ENCODE measurements at regions not wholly inside any gene's neighbourhood (a gene's known extent, or its start where the extent isn't known, plus 50 kb on each side); places are given as distances from the start of the nearest gene placed in this dataset.

GRCh38 chr2:103921161-103921560, 932.8 kb upstream of the POU3F3 start:
- intact Hi-C loops (cut with micrococcal nuclease), result no loop called here
- Mint-ChIP-seq H3K27me3 (no peaks in the 10 kb centered on the region), H3K27ac (no peak overlapping the region), H3K4me3 (no peak overlapping the region), H3K36me3 (ENCODE audit: low read depth) (no peaks in the 10 kb centered on the region), H3K4me1 (ENCODE audit: low read depth) (no peaks in the 10 kb centered on the region), H3K9me3 (peaks cover 26% of the 10 kb centered on the region)

GRCh38 chr2:103942199-103942598, 911.7 kb upstream of the POU3F3 start:
- no peaks in the 10 kb centered on the region for H3K27me3 Mint-ChIP-seq
- H3K27ac Mint-ChIP-seq, result no peak overlapping the region
- H3K36me3 Mint-ChIP-seq (ENCODE audit: low read depth), result no peaks in the 10 kb centered on the region
- no peaks in the 10 kb centered on the region for H3K9me3 Mint-ChIP-seq
- intact Hi-C loops (cut with micrococcal nuclease), result no loop called here
- no peak overlapping the region for H3K4me3 Mint-ChIP-seq
- H3K4me1 Mint-ChIP-seq (ENCODE audit: low read depth), result no peaks in the 10 kb centered on the region

DNA sequence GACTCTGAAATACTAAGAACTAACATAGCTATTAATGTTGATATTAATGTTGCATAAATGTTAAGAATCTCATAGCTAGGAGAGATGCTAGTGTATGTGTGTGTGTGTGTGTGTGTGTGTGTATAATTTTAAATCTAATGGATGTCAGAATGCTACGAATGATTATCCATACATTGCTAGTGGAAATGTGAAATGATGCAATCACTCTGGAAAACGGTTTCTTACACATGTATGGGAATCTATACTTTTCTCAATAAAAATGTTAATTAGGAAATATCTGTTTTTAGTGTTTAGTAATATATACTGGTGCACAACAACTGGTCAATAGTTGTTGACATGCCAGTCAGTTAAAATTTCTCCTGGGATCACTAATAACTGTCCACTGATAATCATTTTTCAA, 908.8 kb upstream of the POU3F3 start:
- H3K9me3 Mint-ChIP-seq, result no peaks in the 10 kb centered on the region
- H3K36me3 Mint-ChIP-seq (ENCODE audit: low read depth), result no peaks in the 10 kb centered on the region
- H3K27ac Mint-ChIP-seq, result no peak overlapping the region
- H3K4me1 Mint-ChIP-seq (ENCODE audit: low read depth), result no peaks in the 10 kb centered on the region
- no peaks in the 10 kb centered on the region for H3K27me3 Mint-ChIP-seq
- intact Hi-C loops (cut with micrococcal nuclease), result no loop called here
- no peak overlapping the region for H3K4me3 Mint-ChIP-seq

- no peaks in the 10 kb centered on the region for H3K27me3 Mint-ChIP-seq
- no peak overlapping the region for H3K27ac Mint-ChIP-seq
Measured at GRCh38 chr2:103959174-103960128, 894.5 kb upstream of the POU3F3 start.

DNA sequence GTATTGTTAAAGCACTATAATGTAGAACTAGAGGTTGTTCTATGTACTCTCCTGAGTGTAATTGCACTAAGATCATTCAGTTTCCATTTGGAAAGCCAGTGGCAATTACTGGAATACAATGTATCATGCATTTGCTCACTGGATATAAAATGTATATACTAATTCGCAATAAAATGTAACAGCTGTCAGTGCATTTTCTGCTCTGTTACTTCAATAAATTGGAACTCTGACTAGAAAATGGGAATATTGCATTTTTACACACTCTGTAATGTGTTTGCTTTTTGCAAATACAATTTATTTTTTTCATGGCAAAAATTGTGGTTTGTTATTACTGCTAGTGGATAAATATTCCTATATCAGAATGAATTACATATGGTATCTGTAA, 893.8 kb upstream of the POU3F3 start:
- H3K27me3 Mint-ChIP-seq, result no peaks in the 10 kb centered on the region
- no peak overlapping the region for H3K4me3 Mint-ChIP-seq
- no peak overlapping the region for H3K27ac Mint-ChIP-seq
- H3K4me1 Mint-ChIP-seq (ENCODE audit: low read depth), result no peaks in the 10 kb centered on the region
- H3K9me3 Mint-ChIP-seq, result no peaks in the 10 kb centered on the region
- intact Hi-C loops (cut with micrococcal nuclease), result no loop called here
- H3K36me3 Mint-ChIP-seq (ENCODE audit: low read depth), result no peaks in the 10 kb centered on the region

More at GRCh38 chr2:103959174-103960128, 894.5 kb upstream of the POU3F3 start:
- Mint-ChIP-seq H3K36me3 (ENCODE audit: low read depth) (no peaks in the 10 kb centered on the region), H3K9me3 (no peaks in the 10 kb centered on the region), H3K4me1 (ENCODE audit: low read depth) (no peaks in the 10 kb centered on the region), H3K4me3 (no peak overlapping the region)
- intact Hi-C loops (cut with micrococcal nuclease), result no loop called here

GRCh38 chr2:103960951-103961350, 893.0 kb upstream of the POU3F3 start:
- no peaks in the 10 kb centered on the region for H3K4me1 Mint-ChIP-seq (ENCODE audit: low read depth)
- no peaks in the 10 kb centered on the region for H3K27me3 Mint-ChIP-seq

DNA sequence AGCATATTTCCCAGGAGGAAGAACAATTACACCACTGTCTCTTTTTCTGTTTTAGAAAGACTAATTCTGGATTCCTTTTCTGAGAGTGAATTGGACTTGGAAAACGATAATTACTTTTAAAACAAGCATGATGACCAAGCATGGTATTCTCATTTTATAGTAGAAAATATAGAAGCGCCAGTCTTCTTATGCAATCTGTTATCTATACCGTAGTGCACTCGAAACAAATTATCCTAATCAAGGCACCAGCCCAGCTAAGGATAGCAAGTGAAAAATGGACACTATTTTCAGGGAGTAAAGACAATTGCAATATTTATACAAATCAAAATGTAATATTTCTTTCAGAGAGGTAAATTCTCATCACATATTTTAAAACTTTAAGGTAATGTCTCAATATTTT, 892.1 kb upstream of the POU3F3 start:
- Mint-ChIP-seq H3K9me3 (no peaks in the 10 kb centered on the region), H3K4me1 (ENCODE audit: low read depth) (no peaks in the 10 kb centered on the region), H3K36me3 (ENCODE audit: low read depth) (no peaks in the 10 kb centered on the region), H3K27ac (no peak overlapping the region), H3K4me3 (no peak overlapping the region), H3K27me3 (no peaks in the 10 kb centered on the region)
- intact Hi-C loops (cut with micrococcal nuclease), result no loop called here

More at GRCh38 chr2:103960951-103961350, 893.0 kb upstream of the POU3F3 start:
- Mint-ChIP-seq H3K36me3 (ENCODE audit: low read depth) (no peaks in the 10 kb centered on the region), H3K9me3 (no peaks in the 10 kb centered on the region), H3K27ac (no peak overlapping the region), H3K4me3 (no peak overlapping the region)
- intact Hi-C loops (cut with micrococcal nuclease), result no loop called here

- Mint-ChIP-seq H3K27me3 (no peaks in the 10 kb centered on the region), H3K36me3 (ENCODE audit: low read depth) (no peaks in the 10 kb centered on the region), H3K4me3 (no peak overlapping the region), H3K27ac (no peak overlapping the region), H3K4me1 (ENCODE audit: low read depth) (no peaks in the 10 kb centered on the region), H3K9me3 (no peaks in the 10 kb centered on the region)
- intact Hi-C loops (cut with micrococcal nuclease), result no loop called here
Measured at GRCh38 chr2:103962670-103963069, 891.2 kb upstream of the POU3F3 start.

GRCh38 chr2:103963146-103963725, 890.7 kb upstream of the POU3F3 start:
- H3K9me3 Mint-ChIP-seq, result no peaks in the 10 kb centered on the region
- no peak overlapping the region for H3K27ac Mint-ChIP-seq
- no peak overlapping the region for H3K4me3 Mint-ChIP-seq
- no peaks in the 10 kb centered on the region for H3K4me1 Mint-ChIP-seq (ENCODE audit: low read depth)
- intact Hi-C loops (cut with micrococcal nuclease), result no loop called here
- H3K27me3 Mint-ChIP-seq, result no peaks in the 10 kb centered on the region
- H3K36me3 Mint-ChIP-seq (ENCODE audit: low read depth), result no peaks in the 10 kb centered on the region

DNA sequence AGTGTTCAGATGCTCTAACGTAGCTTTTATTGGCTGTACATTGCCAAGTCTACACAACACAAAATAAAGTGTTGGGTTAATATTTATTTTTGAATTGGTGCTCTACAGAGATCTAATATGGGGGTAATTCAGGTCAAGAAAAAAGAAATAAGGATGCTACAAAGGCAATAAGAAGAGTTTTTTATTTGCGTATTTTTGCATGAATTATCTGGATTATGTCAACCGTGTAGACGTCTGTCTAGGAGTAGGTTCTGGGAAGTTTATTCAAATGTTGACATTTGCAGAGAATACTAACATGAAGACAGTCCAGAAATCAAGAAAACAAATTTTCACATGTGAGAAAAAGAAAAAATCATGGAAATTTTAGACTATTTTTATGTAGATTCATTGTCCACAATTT, 876.7 kb upstream of the POU3F3 start:
- intact Hi-C loops (cut with micrococcal nuclease), result no loop called here

GRCh38 chr2:103977668-103978067, 876.2 kb upstream of the POU3F3 start:
- Mint-ChIP-seq H3K4me3 (no peak overlapping the region), H3K9me3 (no peaks in the 10 kb centered on the region), H3K36me3 (ENCODE audit: low read depth) (no peaks in the 10 kb centered on the region), H3K4me1 (ENCODE audit: low read depth) (no peaks in the 10 kb centered on the region), H3K27me3 (no peaks in the 10 kb centered on the region), H3K27ac (no peak overlapping the region)
- intact Hi-C loops (cut with micrococcal nuclease), result no loop called here

More for the DNA sequence above, 876.7 kb upstream of the POU3F3 start:
- no peak overlapping the region for H3K27ac Mint-ChIP-seq
- H3K27me3 Mint-ChIP-seq, result no peaks in the 10 kb centered on the region
- no peak overlapping the region for H3K4me3 Mint-ChIP-seq
- H3K4me1 Mint-ChIP-seq (ENCODE audit: low read depth), result no peaks in the 10 kb centered on the region
- H3K9me3 Mint-ChIP-seq, result no peaks in the 10 kb centered on the region
- no peaks in the 10 kb centered on the region for H3K36me3 Mint-ChIP-seq (ENCODE audit: low read depth)

GRCh38 chr2:103980401-103980800, 873.5 kb upstream of the POU3F3 start:
- no peaks in the 10 kb centered on the region for H3K27me3 Mint-ChIP-seq
- H3K4me3 Mint-ChIP-seq, result no peak overlapping the region
- intact Hi-C loops (cut with micrococcal nuclease), result no loop called here
- no peaks in the 10 kb centered on the region for H3K4me1 Mint-ChIP-seq (ENCODE audit: low read depth)
- no peak overlapping the region for H3K27ac Mint-ChIP-seq
- H3K9me3 Mint-ChIP-seq, result no peaks in the 10 kb centered on the region
- H3K36me3 Mint-ChIP-seq (ENCODE audit: low read depth), result no peaks in the 10 kb centered on the region

DNA sequence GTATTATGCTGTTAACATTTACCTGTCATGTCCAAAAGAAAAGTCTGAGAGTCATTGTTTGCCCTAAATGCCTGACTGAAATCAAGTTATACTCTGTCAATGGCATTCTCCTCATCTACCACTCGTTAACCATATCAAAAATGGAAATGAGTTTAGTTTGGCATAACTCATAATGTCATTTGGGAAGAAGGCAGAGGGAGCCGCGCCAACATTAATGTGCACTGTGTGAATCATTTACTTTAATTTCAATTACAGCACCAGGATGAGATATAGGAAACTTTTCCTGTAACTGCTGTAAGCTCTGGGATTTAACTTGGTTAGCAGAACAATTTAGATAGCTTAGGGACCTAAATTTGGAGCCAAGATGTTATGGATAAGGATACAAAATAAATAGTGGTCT, 871.2 kb upstream of the POU3F3 start:
- Mint-ChIP-seq H3K27ac (no peak overlapping the region), H3K36me3 (ENCODE audit: low read depth) (no peaks in the 10 kb centered on the region), H3K27me3 (no peaks in the 10 kb centered on the region), H3K9me3 (no peaks in the 10 kb centered on the region), H3K4me3 (no peak overlapping the region), H3K4me1 (ENCODE audit: low read depth) (no peaks in the 10 kb centered on the region)
- intact Hi-C loops (cut with micrococcal nuclease), result no loop called here

GRCh38 chr2:103986001-103986400, 867.9 kb upstream of the POU3F3 start:
- no peaks in the 10 kb centered on the region for H3K27me3 Mint-ChIP-seq
- no peaks in the 10 kb centered on the region for H3K9me3 Mint-ChIP-seq
- H3K27ac Mint-ChIP-seq, result no peak overlapping the region
- intact Hi-C loops (cut with micrococcal nuclease), result no loop called here
- H3K4me3 Mint-ChIP-seq, result no peak overlapping the region
- no peaks in the 10 kb centered on the region for H3K4me1 Mint-ChIP-seq (ENCODE audit: low read depth)
- H3K36me3 Mint-ChIP-seq (ENCODE audit: low read depth), result no peaks in the 10 kb centered on the region

All from dendritic cell treated with granulocyte-macrophage colony-stimulating factor and Interleukin-4, amounts not matched to agents 40 ng/mL and 50 ng/mL, for 4 days (primary cell).